ENCODE measurements at regions not wholly inside any gene's neighbourhood (a gene's known extent, or its start where the extent isn't known, plus 50 kb on each side); places are given as distances from the start of the nearest gene placed in this dataset.
"Not testable (repeated sequence)": the region's sequence is repeated elsewhere in the genome, so short reads cannot be mapped to it uniquely, and the experiment has no call there.

- DNase-seq (ENCODE audit: low spot score) = no peak
Measured at GRCh38 chr22:22776121-22776520, 111.5 kb upstream of the IGLL5 start.

GRCh38 chr22:22779213-22779612 lies 108.4 kb upstream of the IGLL5 start:
- no peak for DNase-seq (ENCODE audit: low spot score)

GRCh38 chr22:22783575-22783974 lies 104.0 kb upstream of the IGLL5 start:
- DNase-seq (ENCODE audit: low spot score) = no peak

GRCh38 chr22:22784249-22785039 lies 103.2 kb upstream of the IGLL5 start:
- DNase-seq (ENCODE audit: low spot score) = no peak

GRCh38 chr22:22785316-22786065 lies 102.1 kb upstream of the IGLL5 start:
- DNase-seq (ENCODE audit: low spot score) = no peak

GRCh38 chr22:22786301-22787115 lies 101.1 kb upstream of the IGLL5 start:
- no peak for DNase-seq (ENCODE audit: low spot score)

- no peak for DNase-seq (ENCODE audit: low spot score)
Measured at GRCh38 chr22:22787151-22787550, 100.5 kb upstream of the IGLL5 start.

- DNase-seq (ENCODE audit: low spot score) = peak; percentile 42
Measured at GRCh38 chr22:22787786-22788459, 99.7 kb upstream of the IGLL5 start.

- no peak for DNase-seq (ENCODE audit: low spot score)
Measured at GRCh38 chr22:22788460-22789037, 99.1 kb upstream of the IGLL5 start.

- no peak for DNase-seq (ENCODE audit: low spot score)
Measured at GRCh38 chr22:22789233-22789921, 98.2 kb upstream of the IGLL5 start.

- DNase-seq (ENCODE audit: low spot score) = no peak
Measured at GRCh38 chr22:22789922-22790845, 97.4 kb upstream of the IGLL5 start.

- no peak for DNase-seq (ENCODE audit: low spot score)
Measured at GRCh38 chr22:22791438-22792181, 96.0 kb upstream of the IGLL5 start.

- DNase-seq (ENCODE audit: low spot score) = not testable (repeated sequence)
Measured at GRCh38 chr22:22792205-22792786, 95.3 kb upstream of the IGLL5 start.

GRCh38 chr22:22795639-22796038 lies 92.0 kb upstream of the IGLL5 start:
- not testable (repeated sequence) for DNase-seq (ENCODE audit: low spot score)

- DNase-seq (ENCODE audit: low spot score) = no peak
Measured at GRCh38 chr22:22796724-22797123, 90.9 kb upstream of the IGLL5 start.

- no peak for DNase-seq (ENCODE audit: low spot score)
Measured at GRCh38 chr22:22798232-22798616, 89.4 kb upstream of the IGLL5 start.

- no peak for DNase-seq (ENCODE audit: low spot score)
Measured at GRCh38 chr22:22798716-22799115, 88.9 kb upstream of the IGLL5 start.

- no peak for DNase-seq (ENCODE audit: low spot score)
Measured at GRCh38 chr22:22799561-22799960, 88.1 kb upstream of the IGLL5 start.

Data from HT-29 (cell line).